ENCODE measurements at regions not wholly inside any gene's neighbourhood (a gene's known extent, or its start where the extent isn't known, plus 50 kb on each side); places are given as distances from the start of the nearest gene placed in this dataset.

DNA sequence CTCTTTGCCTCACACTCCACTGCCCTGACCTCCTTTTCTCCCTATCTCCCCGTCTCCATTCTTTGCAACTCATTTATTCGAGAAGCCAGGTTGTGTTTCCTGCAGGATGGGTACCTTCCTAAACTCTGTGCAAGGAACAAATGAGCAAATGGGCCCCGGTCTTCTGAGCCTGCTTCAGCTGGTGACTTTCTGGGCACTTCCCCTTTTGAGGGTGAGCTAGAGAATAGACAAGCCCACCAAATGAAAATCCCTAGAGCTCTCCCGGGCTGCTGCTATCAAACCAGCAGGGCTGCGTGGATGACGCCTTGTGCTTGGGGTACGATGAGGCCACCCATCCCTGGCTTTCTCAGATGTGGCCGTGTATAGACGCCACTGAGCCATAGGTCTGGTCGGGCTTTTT is 91.0 kb upstream of the FOXA2 start:
- TF ChIP-seq POLR2AphosphoS5 (IDR thresholded peaks at IDR 0.05) (no peak), EZH2 (IDR thresholded peaks at IDR 0.05; ENCODE audit: borderline replicate concordance, insufficient read depth, low read length, poor library complexity, severe bottlenecking) (no peak), EP300 (conservative IDR thresholded peaks at IDR 0.05; ENCODE audit: poor library complexity, severe bottlenecking) (no peak), MXI1 (conservative IDR thresholded peaks at IDR 0.05; ENCODE audit: poor library complexity, severe bottlenecking) (no peak), SMC3 (conservative IDR thresholded peaks at IDR 0.05; ENCODE audit: poor library complexity) (no peak), TAF1 (IDR thresholded peaks at IDR 0.05; ENCODE audit: low read depth) (no peak)
- TF ChIP-seq, protein P1, sequence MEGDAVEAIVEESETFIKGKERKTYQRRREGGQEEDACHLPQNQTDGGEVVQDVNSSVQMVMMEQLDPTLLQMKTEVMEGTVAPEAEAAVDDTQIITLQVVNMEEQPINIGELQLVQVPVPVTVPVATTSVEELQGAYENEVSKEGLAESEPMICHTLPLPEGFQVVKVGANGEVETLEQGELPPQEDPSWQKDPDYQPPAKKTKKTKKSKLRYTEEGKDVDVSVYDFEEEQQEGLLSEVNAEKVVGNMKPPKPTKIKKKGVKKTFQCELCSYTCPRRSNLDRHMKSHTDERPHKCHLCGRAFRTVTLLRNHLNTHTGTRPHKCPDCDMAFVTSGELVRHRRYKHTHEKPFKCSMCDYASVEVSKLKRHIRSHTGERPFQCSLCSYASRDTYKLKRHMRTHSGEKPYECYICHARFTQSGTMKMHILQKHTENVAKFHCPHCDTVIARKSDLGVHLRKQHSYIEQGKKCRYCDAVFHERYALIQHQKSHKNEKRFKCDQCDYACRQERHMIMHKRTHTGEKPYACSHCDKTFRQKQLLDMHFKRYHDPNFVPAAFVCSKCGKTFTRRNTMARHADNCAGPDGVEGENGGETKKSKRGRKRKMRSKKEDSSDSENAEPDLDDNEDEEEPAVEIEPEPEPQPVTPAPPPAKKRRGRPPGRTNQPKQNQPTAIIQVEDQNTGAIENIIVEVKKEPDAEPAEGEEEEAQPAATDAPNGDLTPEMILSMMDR (IDR thresholded peaks at IDR 0.05; ENCODE audit: poor library complexity, severe bottlenecking) = no peak
- TF ChIP-seq, protein P2, sequence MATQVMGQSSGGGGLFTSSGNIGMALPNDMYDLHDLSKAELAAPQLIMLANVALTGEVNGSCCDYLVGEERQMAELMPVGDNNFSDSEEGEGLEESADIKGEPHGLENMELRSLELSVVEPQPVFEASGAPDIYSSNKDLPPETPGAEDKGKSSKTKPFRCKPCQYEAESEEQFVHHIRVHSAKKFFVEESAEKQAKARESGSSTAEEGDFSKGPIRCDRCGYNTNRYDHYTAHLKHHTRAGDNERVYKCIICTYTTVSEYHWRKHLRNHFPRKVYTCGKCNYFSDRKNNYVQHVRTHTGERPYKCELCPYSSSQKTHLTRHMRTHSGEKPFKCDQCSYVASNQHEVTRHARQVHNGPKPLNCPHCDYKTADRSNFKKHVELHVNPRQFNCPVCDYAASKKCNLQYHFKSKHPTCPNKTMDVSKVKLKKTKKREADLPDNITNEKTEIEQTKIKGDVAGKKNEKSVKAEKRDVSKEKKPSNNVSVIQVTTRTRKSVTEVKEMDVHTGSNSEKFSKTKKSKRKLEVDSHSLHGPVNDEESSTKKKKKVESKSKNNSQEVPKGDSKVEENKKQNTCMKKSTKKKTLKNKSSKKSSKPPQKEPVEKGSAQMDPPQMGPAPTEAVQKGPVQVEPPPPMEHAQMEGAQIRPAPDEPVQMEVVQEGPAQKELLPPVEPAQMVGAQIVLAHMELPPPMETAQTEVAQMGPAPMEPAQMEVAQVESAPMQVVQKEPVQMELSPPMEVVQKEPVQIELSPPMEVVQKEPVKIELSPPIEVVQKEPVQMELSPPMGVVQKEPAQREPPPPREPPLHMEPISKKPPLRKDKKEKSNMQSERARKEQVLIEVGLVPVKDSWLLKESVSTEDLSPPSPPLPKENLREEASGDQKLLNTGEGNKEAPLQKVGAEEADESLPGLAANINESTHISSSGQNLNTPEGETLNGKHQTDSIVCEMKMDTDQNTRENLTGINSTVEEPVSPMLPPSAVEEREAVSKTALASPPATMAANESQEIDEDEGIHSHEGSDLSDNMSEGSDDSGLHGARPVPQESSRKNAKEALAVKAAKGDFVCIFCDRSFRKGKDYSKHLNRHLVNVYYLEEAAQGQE (IDR thresholded peaks at IDR 0.05; ENCODE audit: borderline replicate concordance) = no peak

Measured in neural cell (in vitro differentiated cells).